Mesothelial cell of epicardium (in vitro differentiated cells): ENCODE measurements at regions not wholly inside any gene's neighbourhood (a gene's known extent, or its start where the extent isn't known, plus 50 kb on each side); places are given as distances from the start of the nearest gene placed in this dataset.

Source experiments
- DNase-seq, 2 experiments: peaks; one replicate each; pipeline ENCODE4 v3.0.0; 2021; ENCODE audit warnings: low spot score in 2 of 2; ENCODE audit not compliant: unreplicated experiment in 2 of 2
- H3K27ac Mint-ChIP-seq: 2 replicates; pipeline ENCODE4 v1.8.0; 2021; ENCODE audit warnings: mixed read lengths
- H3K27me3 Mint-ChIP-seq: 2 replicates; pipeline ENCODE4 v1.8.0; 2021; ENCODE audit warnings: low read depth, mixed read lengths
- H3K36me3 Mint-ChIP-seq: 2 replicates; pipeline ENCODE4 v1.8.0; 2021; ENCODE audit warnings: mixed read lengths
- H3K4me1 Mint-ChIP-seq: 2 replicates; pipeline ENCODE4 v1.8.0; 2021; ENCODE audit warnings: mixed read lengths
- H3K4me3 Mint-ChIP-seq: 2 replicates; pipeline ENCODE4 v1.8.0; 2021; ENCODE audit warnings: mild to moderate bottlenecking, moderate library complexity, mixed read lengths
- H3K9me3 Mint-ChIP-seq: 2 replicates; pipeline ENCODE4 v1.8.0; 2021; ENCODE audit warnings: mixed read lengths
- TF ChIP-seq, protein P1 (sequence below): fragments of 200-600 bp; sonication (generic); IDR thresholded peaks from one replicate; pipeline ENCODE4 v1.5.0; 2021; ENCODE audit warnings: antibody characterized with exemption; ENCODE audit not compliant: unreplicated experiment

DNA sequence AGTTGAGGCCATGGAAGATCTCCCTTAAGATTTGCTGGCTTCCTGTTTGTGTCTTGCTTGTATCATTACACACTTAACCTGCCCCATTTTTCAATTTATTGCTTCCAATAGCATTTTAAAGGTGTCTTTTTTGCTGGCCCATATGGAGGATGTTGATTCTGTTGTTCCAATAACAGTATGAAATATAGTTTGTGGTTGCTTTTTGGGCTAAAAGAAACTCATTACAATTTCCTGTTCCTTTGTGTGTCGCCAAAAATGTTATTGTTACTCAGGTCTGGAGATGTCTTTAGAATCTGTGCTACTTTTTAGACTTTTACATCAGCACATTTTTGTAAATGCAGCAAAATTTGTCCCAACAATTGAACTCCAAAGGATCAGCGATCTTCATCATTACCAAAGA is 234.0 kb upstream of the ITGA4 start:
- TF ChIP-seq, protein P1, sequence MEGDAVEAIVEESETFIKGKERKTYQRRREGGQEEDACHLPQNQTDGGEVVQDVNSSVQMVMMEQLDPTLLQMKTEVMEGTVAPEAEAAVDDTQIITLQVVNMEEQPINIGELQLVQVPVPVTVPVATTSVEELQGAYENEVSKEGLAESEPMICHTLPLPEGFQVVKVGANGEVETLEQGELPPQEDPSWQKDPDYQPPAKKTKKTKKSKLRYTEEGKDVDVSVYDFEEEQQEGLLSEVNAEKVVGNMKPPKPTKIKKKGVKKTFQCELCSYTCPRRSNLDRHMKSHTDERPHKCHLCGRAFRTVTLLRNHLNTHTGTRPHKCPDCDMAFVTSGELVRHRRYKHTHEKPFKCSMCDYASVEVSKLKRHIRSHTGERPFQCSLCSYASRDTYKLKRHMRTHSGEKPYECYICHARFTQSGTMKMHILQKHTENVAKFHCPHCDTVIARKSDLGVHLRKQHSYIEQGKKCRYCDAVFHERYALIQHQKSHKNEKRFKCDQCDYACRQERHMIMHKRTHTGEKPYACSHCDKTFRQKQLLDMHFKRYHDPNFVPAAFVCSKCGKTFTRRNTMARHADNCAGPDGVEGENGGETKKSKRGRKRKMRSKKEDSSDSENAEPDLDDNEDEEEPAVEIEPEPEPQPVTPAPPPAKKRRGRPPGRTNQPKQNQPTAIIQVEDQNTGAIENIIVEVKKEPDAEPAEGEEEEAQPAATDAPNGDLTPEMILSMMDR, result no peak
- Mint-ChIP-seq H3K4me3 (no peak overlapping the region), H3K9me3 (no peaks in the 10 kb centered on the region), H3K36me3 (no peaks in the 10 kb centered on the region), H3K27me3 (peaks cover 1% of the 10 kb centered on the region), H3K27ac (no peak overlapping the region), H3K4me1 (no peaks in the 10 kb centered on the region)
- no peak for DNase-seq

DNA sequence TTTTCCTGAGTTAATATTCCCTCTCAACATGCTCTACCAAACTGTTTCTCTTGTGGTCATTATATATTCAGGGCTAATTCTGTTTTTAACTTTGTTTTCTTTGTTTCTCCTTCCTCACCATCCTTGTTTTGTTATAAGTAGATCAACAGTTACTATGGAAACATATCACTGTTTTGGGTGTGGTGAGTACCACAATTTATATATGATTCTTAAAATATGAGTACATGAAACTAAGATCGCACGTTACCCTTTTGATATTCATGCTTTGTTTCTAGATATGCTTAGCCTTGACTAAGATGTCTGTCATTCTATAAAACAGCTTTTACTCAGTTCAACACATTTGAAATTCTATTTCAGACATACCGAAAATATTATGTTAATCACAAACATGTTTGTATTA is 232.3 kb upstream of the ITGA4 start:
- Mint-ChIP-seq H3K36me3 (no peaks in the 10 kb centered on the region), H3K4me1 (no peaks in the 10 kb centered on the region), H3K9me3 (no peaks in the 10 kb centered on the region), H3K27ac (no peak overlapping the region), H3K27me3 (peaks cover 1% of the 10 kb centered on the region), H3K4me3 (no peak overlapping the region)
- TF ChIP-seq, protein P1, result no peak
- DNase-seq, result no peak

DNA sequence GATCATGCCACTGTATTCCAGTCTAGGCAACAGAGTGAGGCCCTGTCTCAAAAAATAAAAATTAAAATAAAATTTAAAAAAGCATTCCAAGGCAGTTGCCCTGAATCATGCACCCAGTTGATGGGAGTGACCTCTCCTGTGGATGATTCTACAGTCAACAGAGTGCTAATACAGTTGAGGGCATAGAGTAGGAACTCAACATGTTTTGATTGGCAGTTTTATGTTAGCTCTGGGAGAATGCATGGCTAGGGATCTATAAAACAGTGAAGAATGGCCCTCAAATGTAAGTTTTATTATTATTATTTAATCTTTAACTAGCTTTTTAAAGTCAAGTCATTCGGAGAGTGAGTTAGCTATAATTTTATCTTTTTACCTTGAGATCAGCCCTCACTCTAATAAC is 228.5 kb upstream of the ITGA4 start:
- no peak for DNase-seq

DNA sequence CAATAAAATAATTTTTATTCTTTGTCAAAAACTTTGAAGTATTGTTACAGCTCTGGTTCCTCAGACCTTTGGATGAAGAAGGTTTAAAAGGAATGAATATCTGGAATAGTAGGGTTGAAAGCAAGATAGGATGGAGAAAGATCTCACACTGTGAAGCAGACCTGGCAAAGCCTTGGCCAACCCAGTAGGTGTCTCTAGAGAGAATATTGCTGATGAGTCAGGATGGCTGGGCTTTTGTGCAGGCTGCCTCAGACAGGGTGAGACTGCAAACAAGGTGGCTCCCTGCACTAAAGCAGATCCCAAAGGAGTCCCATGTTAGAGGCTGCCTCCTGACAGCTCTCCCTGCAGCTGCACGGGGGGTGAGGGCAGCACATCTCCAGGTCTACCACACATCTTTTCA is 226.0 kb upstream of the ITGA4 start:
- Mint-ChIP-seq H3K27me3 (no peaks in the 10 kb centered on the region), H3K9me3 (no peaks in the 10 kb centered on the region), H3K36me3 (no peaks in the 10 kb centered on the region), H3K4me1 (peaks cover 5% of the 10 kb centered on the region), H3K4me3 (no peak overlapping the region), H3K27ac (no peak overlapping the region)
- no peak for DNase-seq
- TF ChIP-seq, protein P1, result no peak

More for the DNA sequence above, 228.5 kb upstream of the ITGA4 start:
- Mint-ChIP-seq H3K9me3 (no peaks in the 10 kb centered on the region), H3K4me3 (no peak overlapping the region), H3K36me3 (no peaks in the 10 kb centered on the region), H3K27me3 (no peaks in the 10 kb centered on the region), H3K4me1 (no peaks in the 10 kb centered on the region), H3K27ac (no peak overlapping the region)
- TF ChIP-seq, protein P1, result no peak

DNA sequence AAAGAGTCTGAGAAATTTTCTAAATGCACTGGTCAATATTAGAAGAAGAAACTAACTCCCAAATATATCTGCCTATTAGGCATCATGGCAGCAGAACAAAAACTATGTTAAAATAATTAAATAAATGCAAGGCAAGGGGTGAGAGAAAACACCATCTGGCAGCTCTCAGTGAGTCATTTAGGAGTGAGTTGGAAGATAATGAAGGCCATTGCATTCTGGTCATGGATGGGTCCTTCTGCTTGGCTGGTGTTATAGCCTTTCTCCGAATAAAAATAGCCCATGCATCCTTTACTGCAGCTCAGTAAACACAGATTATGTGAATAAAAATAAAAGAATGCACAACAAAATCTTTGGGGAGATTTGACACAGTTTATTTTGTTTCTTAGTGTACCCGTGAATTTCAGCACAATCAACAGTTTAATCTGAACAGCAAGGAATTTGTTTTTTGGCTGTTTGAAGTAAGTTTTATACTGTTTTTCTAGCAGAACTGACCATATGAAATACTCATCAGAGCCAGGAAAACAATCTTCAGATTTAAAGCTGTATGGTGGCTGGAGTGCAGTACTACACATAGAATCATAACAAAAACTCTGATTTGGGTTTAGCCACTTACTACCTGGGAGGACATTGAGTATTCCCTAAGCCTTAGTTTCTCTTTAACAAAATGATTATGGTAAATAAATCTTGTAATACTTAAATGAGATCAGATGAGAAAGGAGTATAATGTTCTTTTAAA is 225.1 kb upstream of the ITGA4 start:
- Mint-ChIP-seq H3K4me1 (peaks cover 5% of the 10 kb centered on the region), H3K36me3 (no peaks in the 10 kb centered on the region), H3K27me3 (no peaks in the 10 kb centered on the region), H3K4me3 (no peak overlapping the region), H3K9me3 (no peaks in the 10 kb centered on the region), H3K27ac (no peak overlapping the region)
- TF ChIP-seq, protein P1, result no peak
- DNase-seq, result no peak

DNA sequence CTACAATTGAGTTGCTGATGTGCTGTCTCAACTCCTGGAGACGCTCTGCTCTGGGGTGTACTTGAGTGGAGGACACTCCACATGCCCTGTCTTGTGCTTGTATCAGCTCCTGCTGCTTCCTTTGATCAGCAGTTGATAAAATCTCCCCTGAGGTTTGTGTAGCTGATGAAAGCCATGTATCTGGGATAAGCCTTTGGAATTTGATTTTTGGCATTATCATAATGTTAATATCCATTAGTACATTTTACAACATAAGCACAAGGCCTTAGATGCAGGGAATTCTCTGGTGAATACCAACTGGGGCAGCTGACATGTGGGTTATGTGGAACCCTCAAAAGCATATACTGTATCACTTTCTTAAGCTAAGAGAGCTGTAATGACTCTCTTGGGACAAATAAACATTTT is 222.7 kb upstream of the ITGA4 start:
- Mint-ChIP-seq H3K4me3 (no peak overlapping the region), H3K27me3 (no peaks in the 10 kb centered on the region), H3K4me1 (peaks cover 5% of the 10 kb centered on the region), H3K9me3 (no peaks in the 10 kb centered on the region), H3K36me3 (no peaks in the 10 kb centered on the region), H3K27ac (no peak overlapping the region)
- DNase-seq, result no peak
- TF ChIP-seq, protein P1, result no peak
